ENCODE measurements at regions not wholly inside any gene's neighbourhood (a gene's known extent, or its start where the extent isn't known, plus 50 kb on each side); places are given as distances from the start of the nearest gene placed in this dataset.

GRCh38 chr3:31086698-31087097 is 192.2 kb upstream of the GADL1 start:
- Histone ChIP-seq H3K27me3 (ENCODE audit: insufficient read depth, low read length) (no peaks in the 10 kb centered on the region), H3K4me1 (ENCODE audit: insufficient read depth, low read length) (no peaks in the 10 kb centered on the region), H3K4me2 (ENCODE audit: insufficient read depth, low read length) (no peak overlapping the region), H3K36me3 (ENCODE audit: insufficient read depth, low read length) (no peaks in the 10 kb centered on the region), H3K27ac (ENCODE audit: low read depth, low read length) (no peak overlapping the region), H2AFZ (ENCODE audit: low read length) (no peak overlapping the region), H4K20me1 (ENCODE audit: insufficient read depth, low read length) (no peaks in the 10 kb centered on the region), H3K4me3 (ENCODE audit: insufficient read depth, low read length) (no peak overlapping the region), H3K9me3 (ENCODE audit: low read depth, low read length) (no peaks in the 10 kb centered on the region), H3K79me2 (ENCODE audit: insufficient read depth, low read length) (no peaks in the 10 kb centered on the region)
- no peak for DNase-seq (ENCODE audit: insufficient read length, low spot score, missing footprints)
- no peak for TF ChIP-seq CTCF (IDR thresholded peaks at IDR 0.05; ENCODE audit: extremely low read depth, low read depth, low read length)

- Histone ChIP-seq H4K20me1 (ENCODE audit: insufficient read depth, low read length) (no peaks in the 10 kb centered on the region), H3K4me1 (ENCODE audit: insufficient read depth, low read length) (no peaks in the 10 kb centered on the region), H3K4me2 (ENCODE audit: insufficient read depth, low read length) (no peak overlapping the region), H3K27me3 (ENCODE audit: insufficient read depth, low read length) (no peaks in the 10 kb centered on the region), H3K9me3 (ENCODE audit: low read depth, low read length) (no peaks in the 10 kb centered on the region), H3K4me3 (ENCODE audit: insufficient read depth, low read length) (no peak overlapping the region), H3K36me3 (ENCODE audit: insufficient read depth, low read length) (no peaks in the 10 kb centered on the region), H3K27ac (ENCODE audit: low read depth, low read length) (no peak overlapping the region), H3K79me2 (ENCODE audit: insufficient read depth, low read length) (no peaks in the 10 kb centered on the region), H2AFZ (ENCODE audit: low read length) (no peak overlapping the region)
- TF ChIP-seq CTCF (IDR thresholded peaks at IDR 0.05; ENCODE audit: extremely low read depth, low read depth, low read length) = no peak
- no peak for DNase-seq (ENCODE audit: insufficient read length, low spot score, missing footprints)
Observed at GRCh38 chr3:31091748-31092147, 197.3 kb upstream of the GADL1 start.

- no peaks in the 10 kb centered on the region for H4K20me1 ChIP-seq (ENCODE audit: insufficient read depth, low read length)
- H3K79me2 ChIP-seq (ENCODE audit: insufficient read depth, low read length) = no peaks in the 10 kb centered on the region
- DNase-seq (ENCODE audit: insufficient read length, low spot score, missing footprints) = no peak
- no peaks in the 10 kb centered on the region for H3K36me3 ChIP-seq (ENCODE audit: insufficient read depth, low read length)
- no peaks in the 10 kb centered on the region for H3K27me3 ChIP-seq (ENCODE audit: insufficient read depth, low read length)
- peak overlapping the region; percentile 25 for H2AFZ ChIP-seq (ENCODE audit: low read length)
- no peaks in the 10 kb centered on the region for H3K9me3 ChIP-seq (ENCODE audit: low read depth, low read length)
- no peak overlapping the region for H3K4me2 ChIP-seq (ENCODE audit: insufficient read depth, low read length)
- H3K27ac ChIP-seq (ENCODE audit: low read depth, low read length) = no peak overlapping the region
- TF ChIP-seq CTCF (IDR thresholded peaks at IDR 0.05; ENCODE audit: extremely low read depth, low read depth, low read length) = no peak
- H3K4me3 ChIP-seq (ENCODE audit: insufficient read depth, low read length) = no peak overlapping the region
- no peaks in the 10 kb centered on the region for H3K4me1 ChIP-seq (ENCODE audit: insufficient read depth, low read length)
Observed at GRCh38 chr3:31092748-31093589, 198.5 kb upstream of the GADL1 start.

- no peak for TF ChIP-seq CTCF (IDR thresholded peaks at IDR 0.05; ENCODE audit: extremely low read depth, low read depth, low read length)
- Histone ChIP-seq H3K9me3 (ENCODE audit: low read depth, low read length) (no peaks in the 10 kb centered on the region), H2AFZ (ENCODE audit: low read length) (no peak overlapping the region), H3K36me3 (ENCODE audit: insufficient read depth, low read length) (no peaks in the 10 kb centered on the region), H3K4me3 (ENCODE audit: insufficient read depth, low read length) (no peak overlapping the region), H4K20me1 (ENCODE audit: insufficient read depth, low read length) (no peaks in the 10 kb centered on the region), H3K27me3 (ENCODE audit: insufficient read depth, low read length) (no peaks in the 10 kb centered on the region), H3K27ac (ENCODE audit: low read depth, low read length) (no peak overlapping the region), H3K79me2 (ENCODE audit: insufficient read depth, low read length) (no peaks in the 10 kb centered on the region), H3K4me1 (ENCODE audit: insufficient read depth, low read length) (no peaks in the 10 kb centered on the region), H3K4me2 (ENCODE audit: insufficient read depth, low read length) (no peak overlapping the region)
- DNase-seq (ENCODE audit: insufficient read length, low spot score, missing footprints) = no peak
Observed at GRCh38 chr3:31093606-31094005, 199.1 kb upstream of the GADL1 start.
